NCI-H128 (cell line): ENCODE measurements at regions not wholly inside any gene's neighbourhood (a gene's known extent, or its start where the extent isn't known, plus 50 kb on each side); places are given as distances from the start of the nearest gene placed in this dataset.
"Not testable (repeated sequence)": the region's sequence is repeated elsewhere in the genome, so short reads cannot be mapped to it uniquely, and the experiment has no call there.

Experiments used
- DNase-seq: peaks from one replicate; lab custom pipeline; 2025; ENCODE audit not compliant: unreplicated experiment; lab: John Stamatoyannopoulos, UW

DNA sequence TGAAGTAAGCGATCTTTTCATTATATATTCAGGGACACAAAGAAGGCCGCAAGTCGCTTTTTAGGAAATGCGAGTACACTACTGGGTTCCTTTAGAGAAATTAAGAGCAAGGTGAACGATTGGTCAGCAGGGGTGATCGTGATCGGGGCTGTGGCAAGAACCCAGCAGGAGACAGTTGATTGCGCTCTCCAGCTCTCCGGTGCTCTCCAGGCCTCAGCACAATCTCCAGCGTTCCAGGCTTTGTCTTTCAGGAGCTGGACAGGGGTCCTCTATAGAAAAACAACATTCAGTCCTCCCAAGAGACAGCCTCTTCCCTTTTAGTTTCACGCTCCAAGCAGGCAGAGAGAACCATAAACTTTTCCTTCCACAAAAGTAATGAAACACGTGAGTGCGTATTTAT lies 170.5 kb upstream of the KLF6 start:
- DNase-seq = no peak

DNA sequence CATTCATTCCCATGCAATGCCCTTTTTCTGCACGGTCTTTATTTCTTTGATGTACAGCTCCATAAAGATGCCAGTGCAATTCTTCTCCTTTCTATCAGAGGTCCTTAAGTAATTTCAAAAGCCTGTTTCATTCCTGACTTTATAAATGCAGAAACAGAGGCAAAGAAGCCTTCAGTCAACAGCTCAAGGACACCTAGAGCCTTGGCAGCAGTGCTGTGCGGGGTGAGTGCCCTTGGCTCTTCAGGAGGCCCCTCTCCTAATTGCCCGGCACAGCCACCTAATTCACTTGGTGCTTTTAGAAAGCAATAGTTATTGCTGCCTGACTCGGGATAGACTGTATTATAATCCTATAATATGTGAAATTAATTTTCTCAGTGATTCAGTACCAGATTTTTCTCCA lies 169.6 kb upstream of the KLF6 start:
- no peak for DNase-seq

DNA sequence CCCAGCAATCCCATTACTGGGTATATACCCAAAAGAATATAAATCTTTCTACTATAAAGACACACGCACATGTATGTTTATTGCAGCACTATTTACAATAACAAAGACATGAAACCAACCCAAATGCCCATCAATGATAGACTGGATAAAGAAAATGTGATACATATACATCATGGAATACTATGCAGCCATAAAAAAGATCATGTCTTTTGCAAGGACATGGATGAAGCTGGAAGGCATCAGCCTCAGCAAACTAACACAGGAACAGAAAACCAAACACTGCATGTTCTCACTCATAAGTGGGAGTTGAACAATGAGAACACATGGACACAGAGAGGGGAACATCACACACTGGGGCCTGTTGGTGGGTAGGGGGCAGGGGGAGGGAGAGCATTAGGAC lies 169.0 kb upstream of the KLF6 start:
- not testable (repeated sequence) for DNase-seq

DNA sequence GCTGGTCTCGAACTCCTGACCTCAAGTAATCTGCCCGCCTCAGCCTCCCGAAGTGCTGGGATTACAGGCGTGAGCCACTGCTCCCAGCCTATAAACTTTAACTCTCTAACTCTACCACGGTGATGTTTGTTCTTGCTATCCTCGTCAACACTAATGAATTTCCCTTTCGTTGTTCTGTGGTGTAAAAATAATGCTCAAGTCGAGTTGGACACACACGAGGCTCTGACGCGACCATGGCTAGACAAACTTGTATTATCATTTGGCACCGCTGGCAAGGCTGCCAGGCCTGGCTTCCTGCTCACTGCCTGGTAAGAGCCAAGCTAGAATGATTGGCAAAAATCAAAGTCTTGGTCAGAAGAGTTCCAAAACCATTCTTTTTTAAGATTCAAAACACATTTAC lies 167.0 kb upstream of the KLF6 start:
- DNase-seq = no peak

DNA sequence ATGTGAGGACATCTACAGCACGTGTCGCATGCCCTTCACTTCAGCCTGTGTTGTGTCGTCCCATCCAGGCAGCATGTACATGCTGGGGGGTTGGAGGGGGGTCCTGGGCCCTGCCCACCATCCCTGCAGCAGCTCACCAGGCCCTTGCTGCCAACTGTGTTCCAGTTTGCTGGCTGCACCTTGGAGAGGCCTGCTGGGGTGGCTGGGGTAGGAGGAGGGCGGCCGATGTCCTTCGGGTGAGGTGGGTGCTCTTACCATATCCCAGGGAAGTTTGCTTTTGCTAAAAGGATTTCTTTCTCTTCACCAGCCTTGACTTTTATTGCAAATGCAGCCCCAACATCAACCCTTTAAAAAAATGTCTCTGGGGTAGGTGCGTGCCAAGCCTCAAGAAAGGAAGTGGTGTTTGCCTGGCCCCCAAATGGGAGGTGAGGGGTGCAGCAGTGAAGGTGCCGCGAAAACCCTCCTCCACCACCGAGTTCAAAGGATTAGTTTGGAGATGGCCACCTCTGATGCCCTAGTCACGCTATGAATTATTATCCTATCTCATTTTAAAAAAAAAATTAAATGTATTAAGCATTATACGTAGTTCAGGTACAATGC lies 165.8 kb upstream of the KLF6 start:
- DNase-seq = no peak

DNA sequence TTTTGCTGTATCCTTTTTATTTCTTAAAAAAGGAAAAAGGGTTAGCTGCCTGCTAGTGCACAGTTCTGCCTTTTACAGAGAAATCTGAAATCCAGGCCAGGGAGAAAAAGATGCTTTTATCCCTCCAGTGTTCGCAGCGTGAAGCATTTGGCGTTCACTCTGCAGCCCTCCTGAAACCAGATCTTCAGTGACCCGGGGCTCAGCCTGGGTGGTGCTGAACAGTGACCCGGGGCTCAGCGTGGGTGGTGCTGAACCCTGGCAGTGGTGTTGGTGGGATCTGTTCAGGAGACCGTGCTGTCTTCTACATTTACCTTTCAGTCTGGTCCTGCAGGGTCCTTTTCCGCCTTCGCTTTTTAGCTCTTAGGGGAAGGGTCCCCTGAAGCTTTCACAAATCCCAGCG lies 164.7 kb upstream of the KLF6 start:
- no peak for DNase-seq

DNA sequence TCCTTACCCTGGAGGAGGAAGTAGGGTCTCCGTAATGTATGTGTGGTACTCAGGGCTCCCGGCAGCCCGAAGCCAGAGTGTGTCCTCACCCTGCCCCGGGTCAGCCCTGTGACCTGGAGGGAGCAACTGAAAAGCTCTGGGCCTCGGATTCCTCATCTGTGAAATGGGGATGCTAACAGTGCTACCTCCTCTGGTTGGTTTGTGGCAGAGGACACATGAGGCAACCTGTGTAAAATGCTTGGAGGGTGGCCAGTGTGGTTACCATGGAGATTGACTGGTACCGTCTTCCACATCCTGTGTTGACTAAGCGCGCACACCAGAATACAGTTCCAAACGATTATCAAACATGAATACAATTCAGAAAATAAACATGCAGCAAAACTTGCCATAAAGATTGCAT lies 163.8 kb upstream of the KLF6 start:
- DNase-seq = no peak

DNA sequence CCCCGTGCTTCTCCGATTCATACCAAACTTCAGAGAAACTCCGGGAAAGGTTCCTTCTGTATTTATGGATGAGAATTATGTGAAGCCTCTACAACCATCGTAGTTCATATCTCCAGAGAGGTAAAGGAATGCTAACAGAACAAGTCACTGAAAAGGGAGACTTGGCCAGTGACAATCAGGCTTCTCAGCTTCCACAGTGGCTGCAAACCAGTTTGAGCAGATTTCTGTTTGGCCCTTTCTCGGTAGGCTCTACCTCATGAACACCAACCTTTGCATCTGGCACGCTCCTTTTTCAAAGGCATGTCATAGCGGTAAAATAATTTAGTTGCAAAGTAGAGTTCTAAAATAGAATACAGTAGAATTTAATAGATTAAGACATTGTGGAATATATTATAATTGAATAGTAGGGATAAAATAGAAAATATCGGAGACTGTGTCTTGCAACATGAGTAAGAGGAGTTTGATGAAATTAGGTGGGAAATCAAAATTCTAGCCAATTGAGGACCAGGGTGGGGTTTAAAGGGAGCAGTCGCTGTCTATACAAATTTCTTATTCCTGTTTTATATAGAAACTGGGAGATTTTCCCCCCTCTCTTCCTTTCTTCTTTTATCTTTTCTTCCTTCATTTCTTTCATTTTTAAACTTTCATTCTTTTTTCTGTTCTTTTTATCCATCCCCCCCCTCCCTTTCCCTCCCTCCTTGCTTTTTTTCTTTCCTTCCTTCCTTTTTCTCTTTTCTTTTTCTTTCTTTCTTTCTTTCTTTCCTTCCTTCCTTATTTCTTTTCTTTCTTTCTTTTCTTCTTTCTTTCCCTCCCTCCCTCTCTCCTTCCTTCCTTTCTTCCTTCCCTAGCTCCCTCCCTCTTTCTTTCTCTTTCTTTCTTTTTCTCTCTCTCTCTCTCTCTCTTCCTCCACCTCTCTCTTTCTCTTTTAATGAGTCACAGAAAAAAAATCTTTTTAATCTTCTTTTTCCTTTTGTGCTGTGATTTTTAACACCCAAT lies 161.5 kb upstream of the KLF6 start:
- no peak for DNase-seq

DNA sequence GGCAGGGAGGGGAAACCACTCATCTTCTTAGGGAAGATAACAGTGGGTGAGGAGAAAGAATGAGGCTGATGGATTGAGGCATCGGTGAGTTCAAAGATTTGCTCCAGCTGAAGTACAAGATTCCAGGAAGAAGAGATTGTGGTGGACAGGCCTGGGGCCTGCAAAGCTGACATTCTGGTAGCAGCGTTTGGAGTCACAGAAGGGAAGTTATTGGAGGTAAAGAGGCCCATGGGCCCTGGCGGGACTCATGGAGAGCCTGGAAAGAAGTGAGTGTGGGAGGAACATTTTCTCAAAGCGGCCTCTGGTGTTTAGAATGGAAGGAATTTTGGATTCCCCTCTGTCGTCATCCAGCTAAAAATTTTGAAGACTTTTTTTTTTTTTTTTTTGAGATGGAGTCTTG lies 160.0 kb upstream of the KLF6 start:
- no peak for DNase-seq

DNA sequence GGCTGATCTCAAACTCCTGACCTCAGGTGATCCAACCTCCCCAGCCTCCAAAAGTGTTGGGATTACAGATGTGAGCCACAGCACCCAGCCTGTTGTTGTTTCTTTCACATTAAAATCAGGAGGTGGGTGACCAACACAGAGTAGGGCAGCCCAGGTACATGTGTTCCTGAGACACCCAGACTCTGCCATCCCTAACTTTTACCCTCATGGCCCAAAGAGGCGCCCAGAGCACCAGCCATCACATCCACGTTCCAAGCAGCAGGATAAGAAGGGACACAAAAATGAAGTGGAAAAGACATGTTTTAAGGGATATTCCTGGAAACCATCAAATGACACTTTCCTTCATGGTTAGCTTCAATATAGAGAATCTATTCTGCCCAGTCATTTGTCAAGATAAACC lies 159.6 kb upstream of the KLF6 start:
- DNase-seq = no peak

DNA sequence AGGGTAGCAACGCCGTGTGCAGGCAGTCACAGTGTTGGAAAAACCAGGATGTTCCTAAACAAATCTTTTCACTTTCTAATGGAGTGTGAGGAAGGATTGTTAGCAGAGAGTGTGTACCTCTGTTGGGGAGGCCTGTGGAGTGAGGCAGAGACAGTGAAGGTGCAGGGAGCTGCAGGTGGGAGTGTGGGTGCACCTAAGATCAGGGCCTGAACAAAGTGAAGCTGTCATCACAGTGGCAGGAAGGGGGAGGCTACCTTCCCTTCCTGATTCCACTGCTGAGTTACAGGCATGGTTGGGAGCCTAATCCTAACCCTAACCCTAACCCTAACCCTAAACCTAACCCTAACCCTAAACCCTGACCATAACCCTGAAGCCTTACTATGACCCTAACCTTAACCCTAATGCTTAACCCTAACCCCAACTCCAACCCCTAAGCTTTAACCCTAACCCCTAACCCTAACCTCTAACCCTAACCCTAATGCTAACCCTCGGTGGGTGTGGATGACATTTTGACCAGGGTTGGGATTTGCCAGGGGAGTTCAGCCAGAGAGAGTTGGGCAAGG lies 158.8 kb upstream of the KLF6 start:
- no peak for DNase-seq

DNA sequence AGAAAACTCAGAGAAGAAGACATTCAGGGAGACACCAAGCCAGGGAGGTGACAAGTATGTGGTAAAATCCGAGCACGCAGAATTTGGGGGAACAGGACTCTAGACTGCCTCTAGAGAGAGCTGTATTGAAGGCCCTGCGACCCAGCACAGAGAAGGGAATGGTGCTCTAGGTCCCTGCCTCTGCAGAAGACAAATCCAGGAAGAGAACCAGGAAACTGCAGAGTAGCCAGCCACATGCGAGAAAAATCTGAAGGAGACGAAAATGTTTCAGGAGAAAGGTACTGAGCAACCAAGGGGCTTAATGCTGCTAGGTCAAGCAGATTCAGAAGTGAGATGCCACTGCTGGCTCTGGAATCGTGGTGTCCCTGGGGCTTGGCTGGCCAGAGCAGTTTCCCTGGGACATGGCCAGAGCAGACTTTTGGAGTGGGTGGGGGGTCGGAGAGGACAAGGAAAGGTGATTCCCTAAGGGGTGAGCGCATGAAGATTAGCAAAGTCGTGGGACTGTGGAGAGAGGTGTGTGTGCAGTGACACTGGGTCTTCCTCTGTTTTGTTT lies 158.0 kb upstream of the KLF6 start:
- DNase-seq = no peak

DNA sequence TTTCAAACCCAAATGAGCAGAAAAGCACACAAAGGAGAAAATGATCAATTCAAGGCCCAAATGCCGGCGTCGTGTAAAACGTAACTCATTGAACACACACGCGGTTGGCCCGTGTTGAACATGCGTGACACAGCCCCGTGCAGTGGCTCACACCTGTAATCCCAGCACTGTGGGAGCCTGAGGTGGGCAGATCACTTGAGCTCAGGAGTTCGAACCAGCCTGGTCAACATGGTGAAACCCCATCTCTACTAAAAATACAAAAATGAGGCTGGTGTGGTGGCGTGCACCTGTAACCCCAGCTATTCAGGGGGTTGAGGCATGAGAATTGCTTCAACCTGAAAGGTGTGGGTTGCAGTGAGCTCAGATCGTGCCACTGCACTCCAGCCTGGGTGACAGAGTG lies 156.7 kb upstream of the KLF6 start:
- DNase-seq = no peak

DNA sequence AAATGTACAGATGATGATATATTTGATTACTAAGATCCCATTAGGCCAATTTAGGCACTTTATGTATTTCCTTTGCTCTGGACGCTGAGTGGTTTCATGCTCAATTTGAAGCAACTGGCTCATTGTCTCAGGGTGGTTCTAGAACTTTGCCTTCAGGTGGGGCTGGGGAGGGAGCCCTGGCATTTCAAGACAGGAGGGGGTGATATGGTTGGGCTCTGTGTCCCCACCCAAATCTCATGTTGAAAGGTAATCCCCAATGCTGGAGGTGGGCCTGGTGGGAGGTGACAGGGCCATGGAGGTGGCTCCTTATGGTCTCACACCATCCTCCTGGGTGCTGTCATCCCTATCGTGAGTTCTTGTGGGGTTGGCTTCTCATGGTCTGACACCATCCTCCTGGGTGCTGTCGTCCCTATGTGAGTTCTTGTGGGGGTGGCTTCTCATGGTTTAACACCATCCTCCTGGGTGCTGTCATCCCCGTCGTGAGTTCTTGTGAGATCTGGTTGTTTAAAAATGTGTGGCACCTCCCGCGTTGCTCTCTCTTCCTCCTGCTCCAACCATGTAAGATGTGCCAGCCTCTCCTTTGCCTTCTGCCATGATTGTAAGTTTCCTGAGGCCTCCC lies 151.5 kb upstream of the KLF6 start:
- no peak for DNase-seq

DNA sequence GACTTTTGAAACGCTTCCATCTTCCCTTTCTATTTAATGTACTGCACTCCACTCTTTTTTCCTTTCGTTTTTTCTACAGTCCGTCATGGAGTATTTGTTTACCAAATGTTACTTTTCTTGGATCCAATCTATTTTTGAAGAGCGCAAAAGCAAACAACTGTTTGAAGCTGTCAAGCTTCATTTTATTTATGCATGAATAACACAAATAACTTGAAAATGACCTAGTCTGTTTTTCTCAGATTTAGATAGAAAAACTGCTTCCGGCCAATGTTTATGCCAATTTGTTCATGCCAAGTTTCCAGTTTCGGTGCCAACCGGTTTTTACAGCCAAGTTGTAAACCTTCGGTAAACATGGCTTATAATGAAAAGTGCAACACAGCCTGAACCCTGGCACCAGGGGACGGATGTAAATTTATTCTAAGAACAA lies 150.9 kb upstream of the KLF6 start:
- no peak for DNase-seq

DNA sequence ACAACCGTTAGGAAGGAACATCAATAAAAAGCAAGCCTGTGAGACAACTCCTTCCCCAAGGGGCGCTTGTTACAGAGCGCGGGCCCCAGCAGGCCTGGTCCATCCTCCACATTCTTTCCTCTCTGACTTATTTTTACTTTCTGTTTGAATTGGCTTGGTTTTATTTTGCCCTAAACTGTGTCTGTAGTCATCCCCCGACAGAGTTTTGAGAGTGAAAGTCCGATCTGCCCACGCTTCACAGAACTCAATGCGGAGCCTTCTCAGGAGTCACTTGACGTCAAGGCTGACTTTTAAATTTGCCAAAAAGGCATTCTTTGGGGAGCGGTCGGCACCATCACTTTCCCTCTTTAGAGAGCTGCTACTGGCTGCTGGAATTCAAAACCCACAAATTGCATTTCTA lies 150.1 kb upstream of the KLF6 start:
- no peak for DNase-seq

DNA sequence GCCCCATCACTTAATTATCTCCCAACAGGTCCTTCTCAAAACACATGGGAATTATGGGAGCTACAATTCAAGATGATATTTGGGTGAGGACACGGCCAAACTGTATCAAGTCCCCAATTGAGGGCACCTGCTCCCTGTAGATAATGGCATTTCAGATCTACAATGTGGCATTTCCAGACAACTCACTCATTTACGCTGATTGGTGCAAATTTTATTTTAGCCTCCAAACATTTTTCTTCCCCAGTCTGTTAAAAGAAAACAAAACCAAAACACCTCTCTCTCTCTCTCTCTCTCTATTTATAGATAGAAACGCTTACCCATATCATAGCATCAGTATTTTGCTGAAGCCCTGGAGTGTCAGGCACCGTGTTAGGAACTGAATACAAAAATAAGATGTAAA lies 148.7 kb upstream of the KLF6 start:
- DNase-seq = no peak

DNA sequence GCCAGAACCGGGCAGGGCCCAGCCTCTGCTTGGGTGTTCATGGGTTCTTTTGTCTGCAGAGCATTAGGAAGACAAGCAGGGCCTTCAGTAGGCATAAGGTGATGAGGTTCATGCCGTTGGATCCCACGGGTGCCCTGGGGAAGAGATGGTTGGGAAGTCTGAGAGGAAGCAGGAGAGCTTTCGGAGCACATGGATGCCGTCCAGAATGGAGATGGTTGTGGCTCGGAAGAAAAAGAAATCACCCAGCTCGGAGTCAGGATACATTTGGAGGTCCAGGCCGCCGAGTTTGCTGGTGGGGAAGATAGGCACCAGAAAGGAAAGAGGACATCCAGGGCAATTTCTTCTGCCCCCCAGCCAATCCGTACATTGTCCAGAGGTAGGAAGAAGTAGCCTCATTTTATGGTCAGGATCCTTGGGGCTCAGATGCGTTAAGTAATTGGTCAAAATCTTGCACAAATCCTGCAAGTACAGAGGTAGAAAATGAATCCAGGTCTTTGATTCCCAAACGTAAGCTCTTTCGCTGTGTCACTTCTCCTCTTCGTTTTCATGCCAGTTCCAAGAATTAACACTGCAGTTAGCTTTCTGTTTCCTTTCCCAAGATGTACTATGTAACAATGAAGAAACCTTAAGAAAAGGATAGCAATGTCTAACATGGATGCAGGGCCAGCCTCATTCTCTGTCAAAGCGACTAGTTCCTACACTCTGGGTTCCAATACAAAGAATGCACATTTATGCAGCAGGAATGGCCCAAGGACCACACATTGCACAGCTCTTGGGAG lies 147.8 kb upstream of the KLF6 start:
- DNase-seq = no peak

DNA sequence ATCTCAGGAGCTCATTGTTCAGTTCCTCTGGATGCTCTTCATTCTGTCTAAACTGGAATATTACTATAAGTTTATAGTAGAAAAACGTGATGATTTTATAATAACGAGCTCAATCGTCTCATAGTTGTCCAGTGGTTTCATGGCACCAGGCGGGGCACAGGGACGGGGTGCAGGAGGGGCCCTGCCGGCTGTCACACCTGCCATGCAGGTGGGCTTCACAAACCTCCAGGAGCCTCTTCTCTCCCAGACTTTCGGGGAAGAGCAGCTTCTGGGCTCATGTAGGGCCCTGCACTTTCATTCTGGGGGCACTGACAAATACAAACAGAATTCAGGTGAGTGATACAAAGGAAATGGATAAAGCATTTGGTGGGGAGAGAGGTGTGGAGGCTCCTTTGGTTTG lies 146.9 kb upstream of the KLF6 start:
- DNase-seq = no peak

DNA sequence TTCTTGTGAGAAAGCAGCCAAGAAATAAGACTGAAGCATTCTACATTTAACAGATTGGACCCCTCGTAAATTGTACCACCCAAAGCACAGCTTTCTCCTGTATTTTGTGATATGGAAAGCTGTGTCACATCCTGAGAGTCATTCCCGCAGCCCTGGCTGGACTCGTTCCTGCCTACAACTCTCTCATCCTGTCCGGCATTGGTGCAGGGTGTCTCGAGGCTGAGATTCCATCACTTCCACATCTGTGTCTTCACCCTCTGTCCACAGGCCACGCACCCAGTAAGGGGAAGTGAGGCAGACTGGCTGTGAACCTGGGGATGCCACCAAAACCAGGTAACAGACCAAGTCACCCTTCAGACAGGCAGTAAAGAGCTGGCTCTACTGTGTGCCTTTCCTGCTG lies 146.2 kb upstream of the KLF6 start:
- DNase-seq = no peak

DNA sequence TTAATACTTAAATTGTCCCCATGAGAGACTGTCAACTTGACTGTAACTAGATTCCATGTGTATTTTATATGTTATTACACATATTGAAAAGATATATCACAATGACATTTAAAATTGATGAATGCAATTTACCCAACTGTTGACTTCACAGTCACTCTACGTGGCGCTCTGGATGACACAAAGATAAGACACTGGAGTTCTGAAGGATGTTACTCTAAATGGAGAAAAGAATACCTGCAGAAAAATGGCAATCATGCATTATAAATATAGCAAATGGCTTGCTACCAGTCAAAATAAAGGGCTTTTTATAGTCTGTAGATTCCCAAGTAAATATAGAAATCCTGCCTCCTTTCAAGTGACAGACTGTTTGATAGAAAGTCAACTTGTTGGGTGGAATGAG lies 143.6 kb upstream of the KLF6 start:
- DNase-seq = no peak
